Right lobe of liver (tissue), 6 donors: ENCODE measurements at regions not wholly inside any gene's neighbourhood (a gene's known extent, or its start where the extent isn't known, plus 50 kb on each side); places are given as distances from the start of the nearest gene placed in this dataset.

Experiments used
- ATAC-seq, 4 donors: fragments of 200-7000 bp; cut with Tn5 transposase; one replicate each; pipeline ENCODE4 v1.9.1; 2020; ENCODE audit warnings: mild to moderate bottlenecking in 4 of 4, moderate library complexity in 4 of 4
- DNase-seq, 3 donors: peaks; one replicate each; pipeline ENCODE4 v3.0.0-alpha.2; 2020
- H3K27ac ChIP-seq, 3 donors: fragments of 200-600 bp; one replicate each; pipeline ENCODE4 v1.8.0; 2022
- H3K27me3 ChIP-seq, 2 donors: fragments of 200-600 bp; one replicate each; pipeline ENCODE4 v1.8.0; 2022
- H3K36me3 ChIP-seq, 4 donors: fragments of 200-600 bp; sonication (generic) in 1 of 4; one replicate each; pipeline versions ENCODE4 v1.5.1 to v1.8.0; 2017 to 2022; ENCODE audit warnings: control low read depth in 1 of 4
- H3K4me1 ChIP-seq, 4 donors: fragments of 200-600 bp; sonication (generic) in 1 of 4; one replicate each; pipeline versions ENCODE4 v1.5.1 to v1.8.0; 2017 to 2022; ENCODE audit warnings: control low read depth in 1 of 4
- H3K4me3 ChIP-seq, 3 donors: fragments of 200-600 bp; one replicate each; pipeline ENCODE4 v1.8.0; 2022
- H3K9me3 ChIP-seq, 4 donors: fragments of 200-600 bp; sonication (generic) in 1 of 4; one replicate each; pipeline versions ENCODE4 v1.5.1 to v1.8.0; 2017 to 2022; ENCODE audit warnings: control low read depth in 1 of 4
- CTCF ChIP-seq, 4 donors: fragments of 200-600 bp in 3 of 4; fragments of 450-650 bp in 1 of 4; IDR thresholded peaks; one replicate each; pipeline versions ENCODE4 v1.5.1 to v1.8.0; 2016 to 2022; ENCODE audit warnings: antibody characterized with exemption in 4 of 4, mild to moderate bottlenecking in 2 of 4
- POLR2A ChIP-seq: fragments of 450-650 bp; IDR thresholded peaks from one replicate; pipeline ENCODE4 v1.6.1; 2017; ENCODE audit warnings: antibody characterized with exemption, mild to moderate bottlenecking
- WGBS: methylation state at CpG from one replicate; pipeline ENCODE4 v1.1.6; 2018; ENCODE audit warnings: low coverage, low lambda C conversion rate; ENCODE audit not compliant: insufficient coverage; ENCODE audit errors: missing lambda C conversion rate; 5-methylcytosine and 5-hydroxymethylcytosine counted together
- intact Hi-C, 2 donors: fragments of 100-400 bp; cut with DNase I; formaldehyde crosslinking; loops; one replicate each; pipeline versions ENCODE4 v1.11.2 to v1.14.1; 2022
- donor health status: DM: no; HTN: yes; CAD: no.
- donor health status: DM: no; HTN: no; CAD: no.
- donor health status: DM: no; HTN: no; CAD: no.
- donor health status: DM: no; HTN: yes; CAD: no.
- donor health status: DM: no; HTN: yes; CAD: no.

DNA sequence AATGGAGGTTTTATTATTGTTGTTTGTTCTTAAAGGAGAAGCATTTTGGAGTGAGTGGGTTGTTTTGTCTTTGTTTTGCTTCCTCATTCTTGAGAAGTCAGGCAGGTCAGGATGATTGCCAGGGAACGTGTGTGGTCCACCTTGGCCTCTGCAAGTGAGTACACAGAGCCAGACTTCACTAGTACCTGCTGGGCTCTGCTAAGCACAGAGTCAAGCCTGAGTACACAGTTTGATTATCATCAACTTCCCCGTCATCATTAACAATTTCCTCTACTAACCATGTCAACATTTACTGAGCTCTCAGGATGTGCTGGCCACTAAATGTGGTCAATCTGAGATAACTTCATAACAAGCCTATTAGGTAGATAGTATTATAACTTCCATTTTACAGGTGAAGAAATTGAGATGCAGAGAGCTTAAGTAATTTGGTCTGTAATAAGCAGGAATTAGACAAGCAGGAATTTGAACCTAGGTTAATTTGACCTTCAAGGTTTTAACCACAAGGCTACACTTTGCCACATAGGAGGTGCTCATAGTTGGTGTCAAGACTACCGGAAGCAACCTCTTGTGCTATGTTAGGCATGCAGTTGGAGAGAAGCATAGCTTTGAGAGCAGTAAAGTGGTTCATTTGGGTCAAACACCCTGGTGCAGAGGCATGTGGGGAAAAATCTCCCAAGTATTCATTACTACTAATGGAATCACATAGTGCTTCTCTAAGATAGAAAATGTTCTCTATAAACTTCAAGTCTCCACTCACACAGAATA, 178.3 kb downstream of the NUAK1 start:
- TF ChIP-seq POLR2A (no peak), CTCF (IDR thresholded peaks at IDR 0.05) (no peak)
- intact Hi-C loops = no loop called here
- 60% methylated on average over 3 of the region's 3 CpGs for WGBS
- DNase-seq = no peak
- Histone ChIP-seq H3K27ac (no peak overlapping the region), H3K4me3 (no peak overlapping the region), H3K27me3 (no peaks in the 10 kb centered on the region), H3K9me3 (no peaks in the 10 kb centered on the region), H3K4me1 (no peaks in the 10 kb centered on the region), H3K36me3 (no peaks in the 10 kb centered on the region)
- ATAC-seq = no peak

GRCh38 chr12:105961821-105962671, 176.7 kb downstream of the NUAK1 start:
- Histone ChIP-seq H3K27me3 (no peaks in the 10 kb centered on the region), H3K9me3 (no peaks in the 10 kb centered on the region), H3K27ac (no peak overlapping the region), H3K4me1 (no peaks in the 10 kb centered on the region), H3K36me3 (no peaks in the 10 kb centered on the region), H3K4me3 (no peak overlapping the region)
- DNase-seq = no peak
- 89% methylated on average over 1 of the region's 1 CpG for WGBS
- TF ChIP-seq CTCF (IDR thresholded peaks at IDR 0.05) (no peak), POLR2A (no peak)
- no peak for ATAC-seq
- intact Hi-C loops = no loop called here

- TF ChIP-seq CTCF (IDR thresholded peaks at IDR 0.05) (no peak), POLR2A (no peak)
- WGBS = 47% methylated on average over 5 of the region's 5 CpGs
- H3K36me3 ChIP-seq = no peaks in the 10 kb centered on the region
- intact Hi-C loops = no loop called here
- no peak overlapping the region for H3K4me3 ChIP-seq
- DNase-seq = no peak
- H3K27me3 ChIP-seq = no peaks in the 10 kb centered on the region
- no peaks in the 10 kb centered on the region for H3K9me3 ChIP-seq
- H3K27ac ChIP-seq = no peak overlapping the region
- ATAC-seq = no peak
- H3K4me1 ChIP-seq = no peaks in the 10 kb centered on the region
Measured at GRCh38 chr12:105967038-105967776, 171.5 kb downstream of the NUAK1 start.

- DNase-seq = no peak
Measured at GRCh38 chr12:105968025-105968424, 170.7 kb downstream of the NUAK1 start.

More at GRCh38 chr12:105968025-105968424, 170.7 kb downstream of the NUAK1 start:
- Histone ChIP-seq H3K36me3 (no peaks in the 10 kb centered on the region), H3K27me3 (no peaks in the 10 kb centered on the region), H3K4me3 (no peak overlapping the region), H3K9me3 (no peaks in the 10 kb centered on the region), H3K4me1 (no peaks in the 10 kb centered on the region), H3K27ac (no peak overlapping the region)
- TF ChIP-seq POLR2A = no peak
- TF ChIP-seq CTCF (IDR thresholded peaks at IDR 0.05) = no peak
- no peak for ATAC-seq
- intact Hi-C loops = no loop called here
- 83% methylated on average over 1 of the region's 1 CpG for WGBS
